ENCODE measurements at regions not wholly inside any gene's neighbourhood (a gene's known extent, or its start where the extent isn't known, plus 50 kb on each side); places are given as distances from the start of the nearest gene placed in this dataset.

GRCh38 chr18:66676699-66677098 lies 72.8 kb upstream of the CDH19 start (continued):
- TF ChIP-seq FOXJ3 (CRISPR knock-in tag; IDR thresholded peaks at IDR 0.05; ENCODE audit: borderline replicate concordance) = no peak

GRCh38 chr18:66674286-66674685 lies 70.4 kb upstream of the CDH19 start:
- peaks cover 46% of the 10 kb centered on the region for H3K4me1 Mint-ChIP-seq
- peak overlapping the region; percentile 47 for H3K27ac Mint-ChIP-seq
- peaks cover 17% of the 10 kb centered on the region for H3K36me3 Mint-ChIP-seq
- ATAC-seq (no peak), DNase-seq (ENCODE audit: low spot score) (no peak)
- ChIA-PET POLR2A (no interaction called here), CTCF (no interaction called here)
- TF ChIP-seq ZNF396 (CRISPR knock-in tag; IDR thresholded peaks at IDR 0.05; ENCODE audit: borderline replicate concordance) (no peak), NR1H2 (CRISPR knock-in tag; IDR thresholded peaks at IDR 0.05) (no peak), CTCF (IDR thresholded peaks at IDR 0.05) (no peak), E2F1 (CRISPR knock-in tag; IDR thresholded peaks at IDR 0.05) (no peak), AFF4 (CRISPR knock-in tag; IDR thresholded peaks at IDR 0.05; ENCODE audit: borderline replicate concordance) (no peak), JAZF1 (CRISPR knock-in tag; IDR thresholded peaks at IDR 0.05) (no peak), MAX (CRISPR knock-in tag; IDR thresholded peaks at IDR 0.05) (no peak), FOXP4 (CRISPR knock-in tag; IDR thresholded peaks at IDR 0.05) (no peak), GTF2I (CRISPR knock-in tag; conservative IDR thresholded peaks at IDR 0.05) (no peak), ATF6 (CRISPR knock-in tag; IDR thresholded peaks at IDR 0.05) (no peak), ATF3 (CRISPR knock-in tag; conservative IDR thresholded peaks at IDR 0.05) (no peak), ZSCAN18 (CRISPR knock-in tag; IDR thresholded peaks at IDR 0.05) (no peak)
- peaks cover 16% of the 10 kb centered on the region for H3K9me3 Mint-ChIP-seq
- H3K4me3 Mint-ChIP-seq = no peak overlapping the region
- H3K27me3 Mint-ChIP-seq (ENCODE audit: low read depth) = peaks cover 2% of the 10 kb centered on the region; the same call in 1 of the 2 replicates
